ENCODE measurements at regions not wholly inside any gene's neighbourhood (a gene's known extent, or its start where the extent isn't known, plus 50 kb on each side); places are given as distances from the start of the nearest gene placed in this dataset.

GRCh38 chr5:138666226-138666742, 86.9 kb upstream of the CTNNA1 start:
- Histone ChIP-seq H3K9me3 (no peaks in the 10 kb centered on the region), H3K27ac (no peak overlapping the region), H3K4me3 (no peak overlapping the region), H3K4me1 (peaks cover 0 to 5% (median 0%) of the 10 kb centered on the region in 4 donors), H3K36me3 (no peaks in the 10 kb centered on the region), H3K27me3 (peaks cover 0 to 13% (median 0%) of the 10 kb centered on the region in 3 donors)
- WGBS, 5 donors, result 87 to 93% (median 92%) methylated on average over 8 of the region's 8 CpGs
- intact Hi-C loops (cut with DNase I; ENCODE audit: low total_unique reads), result no loop called here
- DNase-seq, result no peak
- TF ChIP-seq POLR2AphosphoS5 (IDR thresholded peaks at IDR 0.05) (no peak), EP300 (IDR thresholded peaks at IDR 0.05) (no peak), POLR2A (IDR thresholded peaks at IDR 0.05) (no peak), CTCF (IDR thresholded peaks at IDR 0.05) (no peak)

- no peak overlapping the region for H3K4me3 ChIP-seq
- H3K27ac ChIP-seq, result no peak overlapping the region
- WGBS, 5 donors, result 75 to 96% (median 89%) methylated on average over 5 of the region's 5 CpGs
- no peaks in the 10 kb centered on the region for H3K36me3 ChIP-seq
- peaks cover 0 to 5% (median 0%) of the 10 kb centered on the region in 4 donors for H3K4me1 ChIP-seq
- intact Hi-C loops (cut with DNase I; ENCODE audit: low total_unique reads), result no loop called here
- no peak for TF ChIP-seq CTCF (IDR thresholded peaks at IDR 0.05)
- no peak for TF ChIP-seq POLR2AphosphoS5 (IDR thresholded peaks at IDR 0.05)
- TF ChIP-seq POLR2A (IDR thresholded peaks at IDR 0.05), result no peak
- no peak for TF ChIP-seq EP300 (IDR thresholded peaks at IDR 0.05)
- DNase-seq, result no peak
- peaks cover 0 to 17% (median 0%) of the 10 kb centered on the region in 3 donors for H3K27me3 ChIP-seq
- no peaks in the 10 kb centered on the region for H3K9me3 ChIP-seq
These were observed 88.0 kb upstream of the CTNNA1 start for GRCh38 chr5:138665261-138665660.

- WGBS, 5 donors, result 71 to 83% (median 79%) methylated on average over 9 of the region's 9 CpGs
- TF ChIP-seq EP300 (IDR thresholded peaks at IDR 0.05) (no peak), CTCF (IDR thresholded peaks at IDR 0.05) (no peak), POLR2AphosphoS5 (IDR thresholded peaks at IDR 0.05) (no peak), POLR2A (IDR thresholded peaks at IDR 0.05) (no peak)
- H3K9me3 ChIP-seq, result no peaks in the 10 kb centered on the region
These were observed 88.8 kb upstream of the CTNNA1 start for GRCh38 chr5:138664276-138664943.

GRCh38 chr5:138663561-138663960, 88.4 kb upstream of the HSPA9 start:
- Histone ChIP-seq H3K36me3 (no peaks in the 10 kb centered on the region), H3K4me1 (peaks cover 0 to 5% (median 0%) of the 10 kb centered on the region in 4 donors), H3K27ac (no peak overlapping the region), H3K9me3 (no peaks in the 10 kb centered on the region), H3K4me3 (no peak overlapping the region), H3K27me3 (peaks cover 0 to 16% (median 0%) of the 10 kb centered on the region in 3 donors)
- intact Hi-C loops (cut with DNase I; ENCODE audit: low total_unique reads), result no loop called here
- no peak for DNase-seq
- TF ChIP-seq POLR2AphosphoS5 (IDR thresholded peaks at IDR 0.05) (no peak), EP300 (IDR thresholded peaks at IDR 0.05) (no peak), POLR2A (IDR thresholded peaks at IDR 0.05) (no peak), CTCF (IDR thresholded peaks at IDR 0.05) (no peak)
- WGBS, 5 donors, result 72 to 80% (median 74%) methylated on average over 4 of the region's 4 CpGs

More at GRCh38 chr5:138664276-138664943, 88.8 kb upstream of the CTNNA1 start:
- intact Hi-C loops (cut with DNase I; ENCODE audit: low total_unique reads), result no loop called here
- peaks cover 0 to 12% (median 0%) of the 10 kb centered on the region in 3 donors for H3K27me3 ChIP-seq
- H3K27ac ChIP-seq, result no peak overlapping the region
- no peak for DNase-seq
- no peak overlapping the region for H3K4me3 ChIP-seq
- H3K4me1 ChIP-seq, result peaks cover 0 to 5% (median 0%) of the 10 kb centered on the region in 4 donors
- no peaks in the 10 kb centered on the region for H3K36me3 ChIP-seq

Measured in stomach (tissue), 8 donors.